ENCODE measurements at regions not wholly inside any gene's neighbourhood (a gene's known extent, or its start where the extent isn't known, plus 50 kb on each side); places are given as distances from the start of the nearest gene placed in this dataset.

GRCh38 chr3:34634939-34635338 is 836.5 kb downstream of the PDCD6IP start:
- TF ChIP-seq CTCF (optimal IDR thresholded peaks at IDR 0.05 in 1 of 3, IDR thresholded peaks at IDR 0.05 in 1 of 3, conservative IDR thresholded peaks at IDR 0.05 in 1 of 3; ENCODE audit: extremely low read depth in 1 of 3, insufficient read depth in 2 of 3, low read length in 3 of 3) (no peak), EZH2 (IDR thresholded peaks at IDR 0.05; ENCODE audit: low read length) (no peak)

Measured in keratinocyte (primary cell).